SIG-M5 treated with dmso at 0.1 percent for 504 hours (cell line): ENCODE measurements at regions not wholly inside any gene's neighbourhood (a gene's known extent, or its start where the extent isn't known, plus 50 kb on each side); places are given as distances from the start of the nearest gene placed in this dataset.

Source experiments
- DNase-seq: peaks from one replicate; lab custom pipeline; 2025; ENCODE audit not compliant: unreplicated experiment; lab: John Stamatoyannopoulos, UW

DNA sequence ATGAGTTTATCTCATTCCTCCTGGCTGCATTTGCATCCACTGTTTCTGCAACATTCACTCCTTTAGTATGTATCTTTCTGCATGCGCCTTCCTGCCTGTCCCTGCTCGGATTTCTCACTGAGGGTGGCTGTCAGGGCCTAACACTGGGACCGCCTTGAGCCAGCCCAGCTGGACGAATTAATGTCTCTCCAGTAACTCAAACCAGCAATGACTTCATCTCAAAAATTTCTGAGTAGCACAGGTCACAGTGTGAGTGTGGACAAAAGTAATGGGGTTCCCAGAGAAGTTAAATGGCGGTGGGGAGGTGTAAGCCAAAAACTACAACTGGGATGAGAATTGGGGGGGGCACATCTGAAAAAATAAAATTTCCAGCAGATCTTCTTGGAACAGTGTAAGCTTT lies 444.0 kb upstream of the MGMT start:
- no peak for DNase-seq

DNA sequence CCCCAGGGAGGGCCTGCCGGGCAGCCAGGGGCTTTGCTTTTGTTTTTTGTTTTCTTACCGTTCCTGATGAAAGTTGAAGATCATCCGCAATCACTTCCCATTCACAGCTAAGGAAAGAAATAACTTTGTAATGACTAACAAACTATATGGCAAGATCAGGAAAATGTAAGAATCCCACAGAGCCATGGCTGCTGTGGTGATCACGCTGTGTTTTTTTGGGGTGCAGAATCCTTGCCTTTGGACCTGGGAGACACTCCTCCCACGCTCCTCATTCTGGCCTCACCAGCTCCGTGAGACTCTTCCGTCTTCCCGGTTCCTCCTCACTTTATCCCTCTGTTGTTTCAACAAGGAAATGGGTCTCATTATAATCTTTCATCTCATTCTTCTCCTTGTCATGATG lies 443.0 kb upstream of the MGMT start:
- no peak for DNase-seq

DNA sequence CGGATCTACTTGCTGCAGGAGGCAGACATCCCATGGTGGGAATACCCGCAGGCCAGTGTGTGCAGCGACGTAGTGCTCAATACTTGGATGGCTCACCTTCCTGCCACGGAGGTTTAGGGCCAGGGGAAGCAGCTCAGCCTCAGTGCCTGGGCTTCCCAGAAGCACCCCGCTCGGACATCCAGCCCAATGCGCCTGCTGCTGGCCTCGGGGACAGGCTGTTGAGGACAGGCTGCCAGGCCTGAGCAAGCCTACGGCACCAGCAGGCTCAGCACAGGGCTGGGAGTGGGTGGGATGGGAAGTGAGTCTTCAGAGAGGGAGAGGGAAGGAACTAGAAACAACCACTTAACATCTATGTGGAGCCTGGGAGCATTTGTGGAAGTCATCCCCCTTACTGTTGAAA lies 441.3 kb upstream of the MGMT start:
- no peak for DNase-seq

GRCh38 chr10:129027906-129028305 lies 439.1 kb upstream of the MGMT start:
- DNase-seq, result no peak

- no peak for DNase-seq
Measured at GRCh38 chr10:129028451-129028850, 438.6 kb upstream of the MGMT start.

- DNase-seq, result no peak
Measured at GRCh38 chr10:129029051-129029450, 438.0 kb upstream of the MGMT start.

- DNase-seq, result no peak
Measured at GRCh38 chr10:129029851-129030602, 437.0 kb upstream of the MGMT start.

DNA sequence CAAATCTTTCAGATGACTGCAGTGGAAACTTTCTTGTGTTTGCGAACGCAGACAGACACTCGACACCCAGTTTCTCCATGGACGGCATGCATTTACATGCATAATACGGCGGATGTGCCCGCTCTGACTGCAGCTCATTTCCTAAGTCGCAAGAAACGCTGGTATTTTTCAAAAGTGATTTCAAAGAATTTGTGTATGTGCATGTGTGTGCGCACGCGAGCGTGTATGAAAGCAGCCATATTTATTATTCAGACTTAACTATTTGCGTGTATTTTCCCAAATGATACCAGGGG lies 436.5 kb upstream of the MGMT start:
- no peak for DNase-seq

DNA sequence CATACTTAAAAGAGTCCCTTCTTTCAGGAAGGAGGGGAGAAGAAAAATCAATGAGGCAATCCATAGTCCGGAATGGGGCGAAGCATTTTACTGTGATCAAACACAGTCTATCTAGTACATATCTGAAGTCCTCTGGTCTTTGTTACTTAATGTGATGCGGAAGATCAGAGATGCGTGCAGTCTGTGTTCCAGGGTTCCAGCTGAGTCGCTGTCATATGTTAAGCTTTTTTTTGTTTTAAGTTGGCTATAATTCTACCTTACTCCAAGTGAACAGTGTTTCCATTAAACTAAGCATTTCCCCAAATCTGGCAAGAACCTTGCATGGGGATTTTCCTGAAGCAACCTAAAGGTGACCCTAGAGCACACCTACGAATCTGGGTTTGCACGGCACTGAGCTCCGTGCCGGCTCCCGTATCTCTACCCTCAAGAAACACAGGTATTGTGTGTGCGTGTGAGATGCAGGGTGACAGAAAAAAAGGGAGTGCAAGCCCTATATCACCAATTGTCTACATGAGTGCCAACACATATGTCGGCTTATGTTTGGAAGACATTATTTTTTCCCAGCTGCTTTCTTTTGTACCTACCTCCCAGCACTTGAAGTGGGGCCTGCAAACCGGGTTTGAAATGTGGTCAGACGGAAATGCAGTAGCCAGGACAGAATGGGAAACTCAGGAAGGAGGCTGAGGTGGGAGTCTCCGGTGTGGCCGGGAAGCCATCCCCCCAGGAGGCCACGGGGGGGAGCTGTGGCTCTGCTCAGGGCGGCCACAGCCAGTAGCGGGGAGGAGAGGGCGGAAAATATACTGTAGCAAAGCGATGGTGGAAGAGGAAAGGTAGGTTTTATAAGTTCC lies 435.8 kb upstream of the MGMT start:
- peak; percentile 14 for DNase-seq

- DNase-seq, result no peak
Measured at GRCh38 chr10:129031844-129032150, 435.2 kb upstream of the MGMT start.

DNA sequence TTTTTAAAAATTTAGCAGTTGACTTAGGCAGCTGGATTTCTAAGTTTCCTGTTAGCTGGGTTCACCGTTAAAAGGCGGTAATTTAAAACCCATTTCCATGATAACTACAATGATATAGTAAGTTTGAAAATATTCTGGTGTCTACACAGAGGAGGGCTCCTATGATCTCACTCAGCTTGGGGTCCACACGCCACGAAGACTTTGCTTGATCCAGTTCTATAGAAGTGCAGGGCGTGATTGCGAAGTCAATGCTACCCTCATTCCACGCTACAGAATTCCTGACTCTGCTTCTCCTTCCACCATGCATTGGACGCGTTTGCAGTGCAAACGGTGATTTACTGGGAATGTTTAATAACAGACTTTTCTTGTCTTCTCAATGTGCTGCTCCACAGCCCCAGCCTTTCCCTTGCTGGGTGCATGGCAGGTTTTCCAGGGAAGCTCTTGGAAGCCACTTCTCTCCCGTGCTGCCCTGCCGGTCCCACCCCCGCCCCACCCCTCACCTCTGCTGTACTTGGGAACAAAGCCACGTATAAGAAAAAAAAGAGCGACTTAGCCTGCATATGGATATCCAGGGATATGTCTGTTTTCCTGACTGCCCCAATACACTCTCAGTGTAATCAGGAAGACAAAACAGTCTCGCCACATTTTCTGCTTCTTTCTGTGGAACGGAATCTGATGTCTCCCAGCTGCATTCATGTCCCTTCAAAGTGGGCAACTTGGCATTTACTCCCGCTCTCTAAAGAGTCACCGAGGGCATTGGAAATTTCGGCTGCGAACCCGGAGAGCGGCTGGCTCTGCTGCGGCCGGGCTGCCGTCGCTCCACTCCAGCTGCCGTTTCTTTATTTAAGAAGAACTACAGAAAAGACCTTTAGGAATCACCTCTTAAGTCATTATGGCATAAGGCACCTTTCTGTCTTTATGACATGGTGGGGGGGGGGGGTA lies 434.4 kb upstream of the MGMT start:
- DNase-seq, result no peak

- no peak for DNase-seq
Measured at GRCh38 chr10:129033340-129033739, 433.7 kb upstream of the MGMT start.

GRCh38 chr10:129033790-129034272 lies 433.2 kb upstream of the MGMT start:
- no peak for DNase-seq

DNA sequence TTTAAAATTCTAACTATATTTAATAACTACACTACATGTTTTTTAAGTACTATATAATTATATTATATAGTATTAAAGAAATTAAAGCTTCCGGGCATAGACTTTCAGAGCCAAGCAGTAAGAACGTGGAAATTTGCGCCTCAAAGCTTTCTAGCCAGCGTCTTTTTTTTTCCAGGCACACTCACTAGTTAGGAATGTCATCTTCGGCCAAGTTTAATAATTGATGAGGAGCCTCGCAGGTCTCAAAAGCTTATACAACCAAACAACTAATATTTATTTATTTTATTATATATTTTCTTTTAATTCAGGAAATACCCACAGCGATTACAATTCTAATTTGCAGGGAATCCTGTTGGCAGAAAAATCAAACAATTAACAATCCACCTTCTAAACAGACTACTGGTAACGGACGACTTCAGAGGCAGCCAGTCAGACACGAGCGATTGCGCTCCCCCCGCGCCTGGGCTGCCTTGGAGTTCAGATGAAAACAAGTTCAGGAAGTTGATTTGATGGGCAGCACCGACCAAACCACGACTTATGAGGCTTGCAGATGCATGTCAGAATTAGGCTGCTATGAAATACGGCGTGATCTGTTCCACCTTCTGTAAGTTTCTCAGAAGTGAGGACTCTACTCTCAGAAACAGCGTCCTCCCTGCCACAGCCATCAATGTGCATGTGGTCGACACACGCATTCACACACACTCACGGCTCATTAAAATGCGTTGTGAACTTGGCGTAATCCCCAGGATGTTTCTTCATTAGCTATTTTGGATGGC lies 431.8 kb upstream of the MGMT start:
- DNase-seq, result no peak

GRCh38 chr10:129038522-129038921 lies 428.5 kb upstream of the MGMT start:
- DNase-seq, result no peak

- no peak for DNase-seq
Measured at GRCh38 chr10:129039406-129040370, 427.4 kb upstream of the MGMT start.

- no peak for DNase-seq
Measured at GRCh38 chr10:129040377-129040776, 426.7 kb upstream of the MGMT start.

DNA sequence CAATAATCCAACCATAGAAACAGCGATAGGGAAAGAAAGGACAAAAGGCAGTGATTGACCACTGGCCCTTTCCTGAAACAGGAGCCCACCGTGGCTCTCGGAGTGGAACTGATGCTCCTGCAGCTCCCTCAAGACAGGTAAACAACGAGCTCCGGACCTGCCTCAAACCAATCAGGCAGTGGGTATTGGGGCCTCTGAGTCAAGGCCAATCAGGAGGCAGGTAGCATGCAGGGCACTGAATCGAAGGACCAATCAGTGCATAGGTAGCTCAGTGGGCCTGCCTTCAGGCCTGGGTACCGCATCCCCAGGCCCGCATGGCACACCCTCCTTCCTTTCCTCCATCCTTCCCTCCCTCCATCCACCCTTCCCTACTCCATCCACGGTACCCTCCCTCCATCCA lies 425.1 kb upstream of the MGMT start:
- no peak for DNase-seq

GRCh38 chr10:129042776-129043595 lies 424.1 kb upstream of the MGMT start:
- DNase-seq, result no peak
